ENCODE measurements at regions not wholly inside any gene's neighbourhood (a gene's known extent, or its start where the extent isn't known, plus 50 kb on each side); places are given as distances from the start of the nearest gene placed in this dataset.

- H3K9ac ChIP-seq (ENCODE audit: low read depth in 1 of 2, low read length in 2 of 2): no peak overlapping the region
- peaks cover 0 to 4% (median 0%) of the 10 kb centered on the region in 4 donors for H3K27me3 ChIP-seq (ENCODE audit: control insufficient read depth in 4 of 4, insufficient read depth in 4 of 4, low read length in 3 of 4)
- H3K4me3 ChIP-seq (ENCODE audit: low read depth in 1 of 3, low read length in 3 of 3): no peak overlapping the region
- TF ChIP-seq GABPA (IDR thresholded peaks at IDR 0.05 in 1 of 2, conservative IDR thresholded peaks at IDR 0.05 in 1 of 2) (no peak), YY1 (IDR thresholded peaks at IDR 0.05) (no peak), TAF1 (conservative IDR thresholded peaks at IDR 0.05) (no peak), FOXA2 (IDR thresholded peaks at IDR 0.05) (no peak), SP1 (IDR thresholded peaks at IDR 0.05) (no peak), HNF4G (IDR thresholded peaks at IDR 0.05) (no peak), NR2F2 (IDR thresholded peaks at IDR 0.05) (no peak)
- TF ChIP-seq, protein P1, sequence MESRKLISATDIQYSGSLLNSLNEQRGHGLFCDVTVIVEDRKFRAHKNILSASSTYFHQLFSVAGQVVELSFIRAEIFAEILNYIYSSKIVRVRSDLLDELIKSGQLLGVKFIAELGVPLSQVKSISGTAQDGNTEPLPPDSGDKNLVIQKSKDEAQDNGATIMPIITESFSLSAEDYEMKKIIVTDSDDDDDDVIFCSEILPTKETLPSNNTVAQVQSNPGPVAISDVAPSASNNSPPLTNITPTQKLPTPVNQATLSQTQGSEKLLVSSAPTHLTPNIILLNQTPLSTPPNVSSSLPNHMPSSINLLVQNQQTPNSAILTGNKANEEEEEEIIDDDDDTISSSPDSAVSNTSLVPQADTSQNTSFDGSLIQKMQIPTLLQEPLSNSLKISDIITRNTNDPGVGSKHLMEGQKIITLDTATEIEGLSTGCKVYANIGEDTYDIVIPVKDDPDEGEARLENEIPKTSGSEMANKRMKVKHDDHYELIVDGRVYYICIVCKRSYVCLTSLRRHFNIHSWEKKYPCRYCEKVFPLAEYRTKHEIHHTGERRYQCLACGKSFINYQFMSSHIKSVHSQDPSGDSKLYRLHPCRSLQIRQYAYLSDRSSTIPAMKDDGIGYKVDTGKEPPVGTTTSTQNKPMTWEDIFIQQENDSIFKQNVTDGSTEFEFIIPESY (IDR thresholded peaks at IDR 0.05): no peak
- TF ChIP-seq, protein P2, sequence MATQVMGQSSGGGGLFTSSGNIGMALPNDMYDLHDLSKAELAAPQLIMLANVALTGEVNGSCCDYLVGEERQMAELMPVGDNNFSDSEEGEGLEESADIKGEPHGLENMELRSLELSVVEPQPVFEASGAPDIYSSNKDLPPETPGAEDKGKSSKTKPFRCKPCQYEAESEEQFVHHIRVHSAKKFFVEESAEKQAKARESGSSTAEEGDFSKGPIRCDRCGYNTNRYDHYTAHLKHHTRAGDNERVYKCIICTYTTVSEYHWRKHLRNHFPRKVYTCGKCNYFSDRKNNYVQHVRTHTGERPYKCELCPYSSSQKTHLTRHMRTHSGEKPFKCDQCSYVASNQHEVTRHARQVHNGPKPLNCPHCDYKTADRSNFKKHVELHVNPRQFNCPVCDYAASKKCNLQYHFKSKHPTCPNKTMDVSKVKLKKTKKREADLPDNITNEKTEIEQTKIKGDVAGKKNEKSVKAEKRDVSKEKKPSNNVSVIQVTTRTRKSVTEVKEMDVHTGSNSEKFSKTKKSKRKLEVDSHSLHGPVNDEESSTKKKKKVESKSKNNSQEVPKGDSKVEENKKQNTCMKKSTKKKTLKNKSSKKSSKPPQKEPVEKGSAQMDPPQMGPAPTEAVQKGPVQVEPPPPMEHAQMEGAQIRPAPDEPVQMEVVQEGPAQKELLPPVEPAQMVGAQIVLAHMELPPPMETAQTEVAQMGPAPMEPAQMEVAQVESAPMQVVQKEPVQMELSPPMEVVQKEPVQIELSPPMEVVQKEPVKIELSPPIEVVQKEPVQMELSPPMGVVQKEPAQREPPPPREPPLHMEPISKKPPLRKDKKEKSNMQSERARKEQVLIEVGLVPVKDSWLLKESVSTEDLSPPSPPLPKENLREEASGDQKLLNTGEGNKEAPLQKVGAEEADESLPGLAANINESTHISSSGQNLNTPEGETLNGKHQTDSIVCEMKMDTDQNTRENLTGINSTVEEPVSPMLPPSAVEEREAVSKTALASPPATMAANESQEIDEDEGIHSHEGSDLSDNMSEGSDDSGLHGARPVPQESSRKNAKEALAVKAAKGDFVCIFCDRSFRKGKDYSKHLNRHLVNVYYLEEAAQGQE (IDR thresholded peaks at IDR 0.05): no peak
- TF ChIP-seq, protein P3, sequence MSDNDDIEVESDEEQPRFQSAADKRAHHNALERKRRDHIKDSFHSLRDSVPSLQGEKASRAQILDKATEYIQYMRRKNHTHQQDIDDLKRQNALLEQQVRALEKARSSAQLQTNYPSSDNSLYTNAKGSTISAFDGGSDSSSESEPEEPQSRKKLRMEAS (IDR thresholded peaks at IDR 0.05): no peak
- H3K4me1 ChIP-seq (ENCODE audit: control insufficient read depth in 4 of 4, insufficient read depth in 4 of 4, low read length in 3 of 4): no peaks in the 10 kb centered on the region
- no peaks in the 10 kb centered on the region for H3K36me3 ChIP-seq (ENCODE audit: control insufficient read depth in 4 of 4, insufficient read depth in 3 of 4, low read depth in 1 of 4, low read length in 3 of 4)
- no peaks in the 10 kb centered on the region for H3K9me3 ChIP-seq (ENCODE audit: control insufficient read depth in 4 of 4, low read length in 3 of 4)
- H3K27ac ChIP-seq (ENCODE audit: low read depth in 1 of 2, low read length in 2 of 2): no peak overlapping the region
- 81% methylated on average over 3 of the region's 3 CpGs for WGBS
- no peak for DNase-seq (ENCODE audit: low spot score)
Observed at GRCh38 chr9:116066221-116066620, 87.4 kb upstream of the PAPPA start.

GRCh38 chr9:116067566-116067965, 86.0 kb upstream of the PAPPA start:
- no peak overlapping the region for H3K27ac ChIP-seq (ENCODE audit: low read depth in 1 of 2, low read length in 2 of 2)
- no peak overlapping the region for H3K4me3 ChIP-seq (ENCODE audit: low read depth in 1 of 3, low read length in 3 of 3)
- WGBS: 69% methylated on average over 3 of the region's 3 CpGs
- H3K27me3 ChIP-seq (ENCODE audit: control insufficient read depth in 4 of 4, insufficient read depth in 4 of 4, low read length in 3 of 4): peaks cover 0 to 4% (median 0%) of the 10 kb centered on the region in 4 donors
- no peaks in the 10 kb centered on the region for H3K36me3 ChIP-seq (ENCODE audit: control insufficient read depth in 4 of 4, insufficient read depth in 3 of 4, low read depth in 1 of 4, low read length in 3 of 4)
- no peaks in the 10 kb centered on the region for H3K9me3 ChIP-seq (ENCODE audit: control insufficient read depth in 4 of 4, low read length in 3 of 4)
- TF ChIP-seq FOXA1 (IDR thresholded peaks at IDR 0.05): no peak
- no peak overlapping the region for H3K9ac ChIP-seq (ENCODE audit: low read depth in 1 of 2, low read length in 2 of 2)
- no peaks in the 10 kb centered on the region for H3K4me1 ChIP-seq (ENCODE audit: control insufficient read depth in 4 of 4, insufficient read depth in 4 of 4, low read length in 3 of 4)
- DNase-seq (ENCODE audit: low spot score): no peak

- WGBS: 72% methylated on average over 4 of the region's 4 CpGs
- Histone ChIP-seq H3K27ac (ENCODE audit: low read depth in 1 of 2, low read length in 2 of 2) (no peak overlapping the region), H3K27me3 (ENCODE audit: control insufficient read depth in 4 of 4, insufficient read depth in 4 of 4, low read length in 3 of 4) (peaks cover 0 to 4% (median 0%) of the 10 kb centered on the region in 4 donors), H3K9ac (ENCODE audit: low read depth in 1 of 2, low read length in 2 of 2) (no peak overlapping the region), H3K4me1 (ENCODE audit: control insufficient read depth in 4 of 4, insufficient read depth in 4 of 4, low read length in 3 of 4) (no peaks in the 10 kb centered on the region), H3K36me3 (ENCODE audit: control insufficient read depth in 4 of 4, insufficient read depth in 3 of 4, low read depth in 1 of 4, low read length in 3 of 4) (no peaks in the 10 kb centered on the region), H3K9me3 (ENCODE audit: control insufficient read depth in 4 of 4, low read length in 3 of 4) (no peaks in the 10 kb centered on the region), H3K4me3 (ENCODE audit: low read depth in 1 of 3, low read length in 3 of 3) (no peak overlapping the region)
- no peak for DNase-seq (ENCODE audit: low spot score)
- TF ChIP-seq NR2F2 (IDR thresholded peaks at IDR 0.05) (no peak), HNF4G (IDR thresholded peaks at IDR 0.05) (no peak), JUND (IDR thresholded peaks at IDR 0.05) (no peak), YY1 (IDR thresholded peaks at IDR 0.05) (no peak), FOXA1 (IDR thresholded peaks at IDR 0.05) (no peak), HNF4A (conservative IDR thresholded peaks at IDR 0.05) (no peak), SP1 (IDR thresholded peaks at IDR 0.05) (no peak), EGR1 (IDR thresholded peaks at IDR 0.05; ENCODE audit: low read depth in 2 of 2) (no peak), GABPA (IDR thresholded peaks at IDR 0.05 in 1 of 2, conservative IDR thresholded peaks at IDR 0.05 in 1 of 2) (no peak)
- TF ChIP-seq, protein P2 (IDR thresholded peaks at IDR 0.05): no peak
- TF ChIP-seq, protein P1 (IDR thresholded peaks at IDR 0.05): no peak
- TF ChIP-seq, protein P3 (IDR thresholded peaks at IDR 0.05): no peak
Observed at GRCh38 chr9:116070256-116070914, 83.2 kb upstream of the PAPPA start.

Measured in liver (tissue), 7 donors.